Activated CD8-positive, alpha-beta T cell treated with anti-CD3 and anti-CD28 coated beads, Interleukin-2, amount 10 ng/mL, durations not matched to agents 7 days and 5 days (primary cell): ENCODE measurements at regions not wholly inside any gene's neighbourhood (a gene's known extent, or its start where the extent isn't known, plus 50 kb on each side); places are given as distances from the start of the nearest gene placed in this dataset.
"Not testable (repeated sequence)": the region's sequence is repeated elsewhere in the genome, so short reads cannot be mapped to it uniquely, and the experiment has no call there.

ENCODE experiments used
- ATAC-seq: fragments of 150-1000 bp; cut with Tn5 transposase; one replicate; pipeline ENCODE4 v1.10.0; 2021; ENCODE audit warnings: moderate library complexity
- CTCF ChIA-PET: fragments of 350-600 bp; sonication (Branson Sonifier 250); formaldehyde crosslinking; loops from one replicate; lab custom pipeline; 2021; ENCODE audit warnings: antibody characterized with exemption; lab: Charles Lee
- POLR2A ChIA-PET: fragments of 350-600 bp; sonication (Branson Sonifier 250); formaldehyde crosslinking; loops from one replicate; lab custom pipeline; 2021; ENCODE audit warnings: antibody characterized with exemption; lab: Charles Lee
- DNase-seq: peaks from one replicate; pipeline ENCODE4 v3.0.0-alpha.2; 2020
- H3K27ac Mint-ChIP-seq: one replicate; pipeline ENCODE4 v1.8.0; 2021; ENCODE audit warnings: mild to moderate bottlenecking, mixed read lengths
- H3K27me3 Mint-ChIP-seq: one replicate; pipeline ENCODE4 v1.8.0; 2021; ENCODE audit warnings: low read depth, mixed read lengths
- H3K36me3 Mint-ChIP-seq: one replicate; pipeline ENCODE4 v1.8.0; 2021; ENCODE audit warnings: low read depth, mixed read lengths
- H3K4me1 Mint-ChIP-seq: one replicate; pipeline ENCODE4 v1.8.0; 2021; ENCODE audit warnings: low read depth, mixed read lengths
- H3K4me3 Mint-ChIP-seq: one replicate; pipeline ENCODE4 v1.8.0; 2021; ENCODE audit warnings: mild to moderate bottlenecking, mixed read lengths
- H3K9me3 Mint-ChIP-seq: one replicate; pipeline ENCODE4 v1.8.0; 2022; ENCODE audit warnings: mixed read lengths; ENCODE audit not compliant: insufficient read depth

- Mint-ChIP-seq H3K4me3 (no peak overlapping the region), H3K4me1 (no peaks in the 10 kb centered on the region), H3K27ac (no peak overlapping the region), H3K9me3 (peaks cover 12% of the 10 kb centered on the region), H3K27me3 (no peaks in the 10 kb centered on the region), H3K36me3 (no peaks in the 10 kb centered on the region)
- DNase-seq (no peak), ATAC-seq (no peak)
- ChIA-PET CTCF (no interaction called here), POLR2A (no interaction called here)
Measured at GRCh38 chr11:90635886-90636285, 413.0 kb upstream of the CHORDC1 start.

GRCh38 chr11:90635151-90635550, 412.3 kb upstream of the CHORDC1 start:
- H3K36me3 Mint-ChIP-seq, result no peaks in the 10 kb centered on the region
- no peaks in the 10 kb centered on the region for H3K4me1 Mint-ChIP-seq
- ChIA-PET POLR2A (no interaction called here), CTCF (no interaction called here)
- ATAC-seq (no peak), DNase-seq (no peak)
- peaks cover 13% of the 10 kb centered on the region for H3K9me3 Mint-ChIP-seq
- no peak overlapping the region for H3K4me3 Mint-ChIP-seq
- no peak overlapping the region for H3K27ac Mint-ChIP-seq
- no peaks in the 10 kb centered on the region for H3K27me3 Mint-ChIP-seq

- DNase-seq (no peak), ATAC-seq (no peak)
- H3K27me3 Mint-ChIP-seq, result no peaks in the 10 kb centered on the region
- CTCF ChIA-PET, result no interaction called here
- H3K4me1 Mint-ChIP-seq, result no peaks in the 10 kb centered on the region
- H3K27ac Mint-ChIP-seq, result no peak overlapping the region
- H3K36me3 Mint-ChIP-seq, result no peaks in the 10 kb centered on the region
- POLR2A ChIA-PET, result no interaction called here
- H3K9me3 Mint-ChIP-seq, result peaks cover 19% of the 10 kb centered on the region
- H3K4me3 Mint-ChIP-seq, result no peak overlapping the region
Measured at GRCh38 chr11:90630176-90630575, 407.3 kb upstream of the CHORDC1 start.

- no peak overlapping the region for H3K4me3 Mint-ChIP-seq
- no peak for ATAC-seq
- H3K36me3 Mint-ChIP-seq, result no peaks in the 10 kb centered on the region
- no peaks in the 10 kb centered on the region for H3K4me1 Mint-ChIP-seq
- no peak for DNase-seq
- POLR2A ChIA-PET, result no interaction called here
- H3K9me3 Mint-ChIP-seq, result peaks cover 19% of the 10 kb centered on the region
- CTCF ChIA-PET, result no interaction called here
- H3K27ac Mint-ChIP-seq, result no peak overlapping the region
- H3K27me3 Mint-ChIP-seq, result no peaks in the 10 kb centered on the region
Measured at GRCh38 chr11:90629229-90629806, 406.5 kb upstream of the CHORDC1 start.

- Mint-ChIP-seq H3K9me3 (no peaks in the 10 kb centered on the region), H3K4me3 (no peak overlapping the region), H3K36me3 (no peaks in the 10 kb centered on the region), H3K4me1 (no peaks in the 10 kb centered on the region), H3K27ac (no peak overlapping the region), H3K27me3 (no peaks in the 10 kb centered on the region)
- POLR2A ChIA-PET, result no interaction called here
- ATAC-seq (no peak), DNase-seq (no peak)
- CTCF ChIA-PET, result no interaction called here
Measured at GRCh38 chr11:90614318-90614717, 391.5 kb upstream of the CHORDC1 start.

- POLR2A ChIA-PET, H3K27ac Mint-ChIP-seq, CTCF ChIA-PET, DNase-seq, ATAC-seq, H3K9me3 Mint-ChIP-seq, H3K27me3 Mint-ChIP-seq, H3K4me1 Mint-ChIP-seq, H3K36me3 Mint-ChIP-seq, H3K4me3 Mint-ChIP-seq: not testable (repeated sequence)
Measured at GRCh38 chr11:90613037-90613436, 390.2 kb upstream of the CHORDC1 start.

GRCh38 chr11:90606721-90607120, 383.9 kb upstream of the CHORDC1 start:
- ChIA-PET POLR2A (no interaction called here), CTCF (no interaction called here)
- H3K4me3 Mint-ChIP-seq, result no peak overlapping the region
- no peaks in the 10 kb centered on the region for H3K27me3 Mint-ChIP-seq
- H3K27ac Mint-ChIP-seq, result no peak overlapping the region
- no peaks in the 10 kb centered on the region for H3K9me3 Mint-ChIP-seq
- no peak for ATAC-seq
- no peaks in the 10 kb centered on the region for H3K4me1 Mint-ChIP-seq
- H3K36me3 Mint-ChIP-seq, result no peaks in the 10 kb centered on the region
- DNase-seq, result no peak

- Mint-ChIP-seq H3K27ac (no peak overlapping the region), H3K36me3 (no peaks in the 10 kb centered on the region), H3K27me3 (no peaks in the 10 kb centered on the region), H3K9me3 (peaks cover 6% of the 10 kb centered on the region), H3K4me1 (no peaks in the 10 kb centered on the region), H3K4me3 (no peak overlapping the region)
- DNase-seq (no peak), ATAC-seq (no peak)
- ChIA-PET CTCF (no interaction called here), POLR2A (no interaction called here)
Measured at GRCh38 chr11:90601261-90601660, 378.4 kb upstream of the CHORDC1 start.

- no peaks in the 10 kb centered on the region for H3K4me1 Mint-ChIP-seq
- no peak overlapping the region for H3K4me3 Mint-ChIP-seq
- H3K9me3 Mint-ChIP-seq, result peaks cover 6% of the 10 kb centered on the region
- H3K27ac Mint-ChIP-seq, result no peak overlapping the region
- DNase-seq (no peak), ATAC-seq (no peak)
- no peaks in the 10 kb centered on the region for H3K36me3 Mint-ChIP-seq
- CTCF ChIA-PET, result no interaction called here
- POLR2A ChIA-PET, result no interaction called here
- H3K27me3 Mint-ChIP-seq, result no peaks in the 10 kb centered on the region
Measured at GRCh38 chr11:90594658-90595057, 371.8 kb upstream of the CHORDC1 start.

- Mint-ChIP-seq H3K27me3 (no peaks in the 10 kb centered on the region), H3K27ac (no peak overlapping the region), H3K4me3 (no peak overlapping the region), H3K9me3 (peaks cover 3% of the 10 kb centered on the region), H3K36me3 (no peaks in the 10 kb centered on the region), H3K4me1 (no peaks in the 10 kb centered on the region)
- CTCF ChIA-PET, result no interaction called here
- DNase-seq, result no peak
- POLR2A ChIA-PET, result no interaction called here
- no peak for ATAC-seq
Measured at GRCh38 chr11:90593099-90593498, 370.2 kb upstream of the CHORDC1 start.

- Mint-ChIP-seq H3K9me3 (no peaks in the 10 kb centered on the region), H3K27ac (no peak overlapping the region), H3K4me3 (no peak overlapping the region), H3K4me1 (no peaks in the 10 kb centered on the region), H3K36me3 (no peaks in the 10 kb centered on the region), H3K27me3 (no peaks in the 10 kb centered on the region)
- DNase-seq, result no peak
- ChIA-PET CTCF (no interaction called here), POLR2A (no interaction called here)
- ATAC-seq, result no peak
Measured at GRCh38 chr11:90590286-90590685, 367.4 kb upstream of the CHORDC1 start.

- DNase-seq (no peak), ATAC-seq (no peak)
- no peaks in the 10 kb centered on the region for H3K9me3 Mint-ChIP-seq
- POLR2A ChIA-PET, result no interaction called here
- no peak overlapping the region for H3K27ac Mint-ChIP-seq
- no peaks in the 10 kb centered on the region for H3K36me3 Mint-ChIP-seq
- no peaks in the 10 kb centered on the region for H3K27me3 Mint-ChIP-seq
- CTCF ChIA-PET, result no interaction called here
- H3K4me1 Mint-ChIP-seq, result no peaks in the 10 kb centered on the region
- no peak overlapping the region for H3K4me3 Mint-ChIP-seq
Measured at GRCh38 chr11:90589735-90590134, 366.9 kb upstream of the CHORDC1 start.

- Mint-ChIP-seq H3K27me3 (no peaks in the 10 kb centered on the region), H3K27ac (no peak overlapping the region), H3K9me3 (no peaks in the 10 kb centered on the region), H3K4me3 (no peak overlapping the region), H3K36me3 (no peaks in the 10 kb centered on the region), H3K4me1 (no peaks in the 10 kb centered on the region)
- ChIA-PET CTCF (no interaction called here), POLR2A (no interaction called here)
- ATAC-seq (no peak), DNase-seq (no peak)
Measured at GRCh38 chr11:90587896-90588295, 365.0 kb upstream of the CHORDC1 start.
